Activated CD8-positive, alpha-beta T cell treated with anti-CD3 and anti-CD28 coated beads for 36 hours (primary cell): ENCODE measurements at regions not wholly inside any gene's neighbourhood (a gene's known extent, or its start where the extent isn't known, plus 50 kb on each side); places are given as distances from the start of the nearest gene placed in this dataset.

Experiments used
- ATAC-seq: fragments of 200-7000 bp; cut with Tn5 transposase; one replicate; pipeline ENCODE4 v1.10.0; 2021; ENCODE audit warnings: mild to moderate bottlenecking, moderate library complexity
- CTCF ChIA-PET: fragments of 350-600 bp; sonication (Branson Sonifier 250); formaldehyde crosslinking; loops from one replicate; lab custom pipeline; 2021; ENCODE audit warnings: antibody characterized with exemption; lab: Charles Lee
- POLR2A ChIA-PET: fragments of 350-600 bp; sonication (Branson Sonifier 250); formaldehyde crosslinking; loops from one replicate; lab custom pipeline; 2021; ENCODE audit warnings: antibody characterized with exemption; lab: Charles Lee
- DNase-seq: peaks from one replicate; pipeline ENCODE4 v3.0.0-alpha.2; 2020
- H3K27ac Mint-ChIP-seq: one replicate; pipeline ENCODE4 v1.8.0; 2021; ENCODE audit warnings: mild to moderate bottlenecking, mixed read lengths
- H3K27me3 Mint-ChIP-seq: one replicate; pipeline ENCODE4 v1.8.0; 2021; ENCODE audit warnings: mixed read lengths
- H3K36me3 Mint-ChIP-seq: one replicate; pipeline ENCODE4 v1.8.0; 2021; ENCODE audit warnings: low read depth, mixed read lengths
- H3K4me1 Mint-ChIP-seq: one replicate; pipeline ENCODE4 v1.8.0; 2021; ENCODE audit warnings: low read depth, mixed read lengths
- H3K4me3 Mint-ChIP-seq: one replicate; pipeline ENCODE4 v1.8.0; 2021; ENCODE audit warnings: mild to moderate bottlenecking, moderate library complexity, mixed read lengths
- H3K9me3 Mint-ChIP-seq: one replicate; pipeline ENCODE4 v1.8.0; 2021; ENCODE audit warnings: mixed read lengths
- CTCF ChIP-seq: fragments of 200-600 bp; IDR thresholded peaks from one replicate; pipeline ENCODE4 v1.8.0; 2022; ENCODE audit warnings: antibody characterized with exemption, mild to moderate bottlenecking
- intact Hi-C: fragments of 100-400 bp; cut with micrococcal nuclease; formaldehyde crosslinking; loops from one replicate; pipeline ENCODE4 v1.10.0; 2022

GRCh38 chr16:79267146-79267545, 333.4 kb downstream of the MAF start:
- no peak for DNase-seq
- peaks cover 48% of the 10 kb centered on the region for H3K27me3 Mint-ChIP-seq
- H3K9me3 Mint-ChIP-seq = no peaks in the 10 kb centered on the region
- peaks cover 53% of the 10 kb centered on the region for H3K4me1 Mint-ChIP-seq
- no peak overlapping the region for H3K4me3 Mint-ChIP-seq
- H3K36me3 Mint-ChIP-seq = no peaks in the 10 kb centered on the region
- ATAC-seq = no peak
- intact Hi-C loops = loop anchor here (5.0 kb wide), 2 partner anchors 50 kb away; no protein-coding TSS in a partner anchor
- TF ChIP-seq CTCF = no peak
- CTCF ChIA-PET = no interaction called here
- no peak overlapping the region for H3K27ac Mint-ChIP-seq
- POLR2A ChIA-PET = interaction anchor here (1.3 kb wide), 1 partner anchor 332 kb away, joined by 3 read pairs; no protein-coding TSS in a partner anchor

GRCh38 chr16:79265701-79266100, 334.8 kb downstream of the MAF start:
- ATAC-seq (no peak), DNase-seq (no peak)
- H3K4me1 Mint-ChIP-seq = peaks cover 41% of the 10 kb centered on the region
- H3K36me3 Mint-ChIP-seq = no peaks in the 10 kb centered on the region
- CTCF ChIA-PET = no interaction called here
- POLR2A ChIA-PET = no interaction called here
- no peak overlapping the region for H3K4me3 Mint-ChIP-seq
- H3K9me3 Mint-ChIP-seq = no peaks in the 10 kb centered on the region
- H3K27ac Mint-ChIP-seq = no peak overlapping the region
- TF ChIP-seq CTCF = no peak
- peaks cover 56% of the 10 kb centered on the region for H3K27me3 Mint-ChIP-seq
- intact Hi-C loops = loop anchor here (5.0 kb wide), 2 partner anchors 48 to 52 kb away; no protein-coding TSS in a partner anchor

GRCh38 chr16:79265196-79265595, 335.3 kb downstream of the MAF start:
- intact Hi-C loops = loop anchor here (5.0 kb wide), 2 partner anchors 48 to 52 kb away; no protein-coding TSS in a partner anchor
- CTCF ChIA-PET = no interaction called here
- Mint-ChIP-seq H3K4me1 (peaks cover 36% of the 10 kb centered on the region), H3K4me3 (no peak overlapping the region), H3K9me3 (no peaks in the 10 kb centered on the region), H3K27ac (no peak overlapping the region), H3K36me3 (no peaks in the 10 kb centered on the region), H3K27me3 (peaks cover 52% of the 10 kb centered on the region)
- DNase-seq (no peak), ATAC-seq (no peak)
- POLR2A ChIA-PET = interaction anchor here (0.9 kb wide), 1 partner anchor 14 kb away, joined by 5 read pairs; no protein-coding TSS in a partner anchor
- TF ChIP-seq CTCF = no peak

GRCh38 chr16:79264237-79265109, 336.1 kb downstream of the MAF start:
- Mint-ChIP-seq H3K27me3 (peaks cover 57% of the 10 kb centered on the region), H3K9me3 (no peaks in the 10 kb centered on the region), H3K4me3 (no peak overlapping the region), H3K4me1 (peaks cover 29% of the 10 kb centered on the region), H3K36me3 (no peaks in the 10 kb centered on the region), H3K27ac (no peak overlapping the region)
- intact Hi-C loops = loop anchor here (5.0 kb wide), 2 partner anchors 47 to 53 kb away; no protein-coding TSS in a partner anchor
- POLR2A ChIA-PET = interaction anchor here (0.9 kb wide), 1 partner anchor 14 kb away, joined by 5 read pairs; no protein-coding TSS in a partner anchor
- DNase-seq (no peak), ATAC-seq (no peak)
- CTCF ChIA-PET = interaction anchor here (0.7 kb wide), 1 partner anchor 9 kb away, joined by 3 read pairs; no protein-coding TSS in a partner anchor
- TF ChIP-seq CTCF = no peak

- ATAC-seq (no peak), DNase-seq (no peak)
- CTCF ChIA-PET = interaction anchor here (0.7 kb wide), 1 partner anchor 8 kb away, joined by 3 read pairs; no protein-coding TSS in a partner anchor
- POLR2A ChIA-PET = no interaction called here
- no peak overlapping the region for H3K4me3 Mint-ChIP-seq
- H3K36me3 Mint-ChIP-seq = no peaks in the 10 kb centered on the region
- intact Hi-C loops = no loop called here
- no peak for TF ChIP-seq CTCF
- no peaks in the 10 kb centered on the region for H3K9me3 Mint-ChIP-seq
- H3K27me3 Mint-ChIP-seq = peaks cover 58% of the 10 kb centered on the region
- H3K4me1 Mint-ChIP-seq = peaks cover 18% of the 10 kb centered on the region
- H3K27ac Mint-ChIP-seq = no peak overlapping the region
Measured at GRCh38 chr16:79263425-79263824, 337.1 kb downstream of the MAF start.
